OCI-M1 (cell line): ENCODE measurements at regions not wholly inside any gene's neighbourhood (a gene's known extent, or its start where the extent isn't known, plus 50 kb on each side); places are given as distances from the start of the nearest gene placed in this dataset.

Experiments used
- DNase-seq: peaks from one replicate; lab custom pipeline; 2025; lab: John Stamatoyannopoulos, UW

- no peak for DNase-seq
Observed at GRCh38 chr3:140816372-140817195, 125.1 kb upstream of the SLC25A36 start.

DNA sequence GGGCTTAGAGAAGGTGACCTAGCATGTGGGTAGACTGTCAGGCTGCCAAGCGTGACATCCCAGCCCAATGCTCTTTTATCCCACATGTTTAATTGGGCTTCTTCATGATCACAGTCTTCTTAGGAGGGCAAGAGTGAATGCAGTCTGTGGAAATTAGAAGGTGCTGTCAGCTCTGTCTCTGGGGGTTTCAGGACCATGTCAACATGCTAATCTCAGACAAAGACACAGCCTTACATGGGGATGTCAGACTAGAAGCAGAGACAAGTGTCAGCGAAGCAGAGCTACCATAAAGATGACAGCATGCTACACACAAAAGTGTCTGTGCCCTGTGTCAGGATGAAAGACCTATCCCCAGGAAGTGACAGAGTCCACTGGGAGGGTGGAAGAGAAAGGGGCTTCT, 120.1 kb upstream of the SLC25A36 start:
- DNase-seq, result no peak

GRCh38 chr3:140822401-140823047, 119.1 kb upstream of the SLC25A36 start:
- no peak for DNase-seq

GRCh38 chr3:140823106-140823505, 118.5 kb upstream of the SLC25A36 start:
- no peak for DNase-seq

DNA sequence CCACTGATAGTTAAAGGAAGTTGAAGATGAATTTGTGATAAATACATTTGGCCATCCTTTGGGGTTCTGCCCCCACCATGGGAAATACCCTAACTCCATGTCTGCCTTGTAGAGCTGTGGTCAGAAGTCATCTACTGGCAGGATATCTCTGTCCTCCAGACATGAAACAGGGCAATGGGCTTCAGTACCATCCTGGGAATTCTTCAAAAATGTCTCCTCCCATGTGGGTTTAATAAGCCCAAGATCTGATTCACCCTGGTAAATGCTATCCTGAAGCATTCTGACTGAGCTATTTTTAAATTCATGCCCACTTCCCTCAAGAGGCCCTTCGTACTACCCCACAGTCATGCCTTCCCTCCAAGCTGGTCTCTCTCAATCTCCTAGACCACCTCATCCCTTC, 113.7 kb upstream of the SLC25A36 start:
- DNase-seq, result no peak

GRCh38 chr3:140828585-140828984, 113.1 kb upstream of the SLC25A36 start:
- no peak for DNase-seq

GRCh38 chr3:140829796-140830195, 111.8 kb upstream of the SLC25A36 start:
- DNase-seq, result no peak

DNA sequence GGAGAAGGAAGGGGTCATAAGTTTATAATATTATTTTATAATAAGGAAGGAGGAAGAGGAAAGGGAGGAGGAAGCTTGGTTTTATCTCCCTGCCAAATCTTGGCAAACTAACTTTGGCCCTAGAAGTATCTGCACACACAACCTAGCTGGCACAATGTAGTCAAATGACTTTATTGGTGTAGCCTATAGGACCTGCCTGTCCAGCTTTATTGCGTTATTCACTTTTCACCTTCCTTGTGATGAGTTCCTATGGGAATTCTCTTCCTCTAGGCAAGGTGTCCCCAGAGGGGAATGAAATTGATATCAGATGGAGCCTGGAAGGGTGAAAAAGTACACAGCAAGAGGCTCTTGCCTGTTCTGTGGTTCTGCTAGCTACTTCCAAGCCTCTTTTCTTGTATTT, 111.2 kb upstream of the SLC25A36 start:
- DNase-seq, result no peak

GRCh38 chr3:140832883-140833282, 108.8 kb upstream of the SLC25A36 start:
- no peak for DNase-seq

DNA sequence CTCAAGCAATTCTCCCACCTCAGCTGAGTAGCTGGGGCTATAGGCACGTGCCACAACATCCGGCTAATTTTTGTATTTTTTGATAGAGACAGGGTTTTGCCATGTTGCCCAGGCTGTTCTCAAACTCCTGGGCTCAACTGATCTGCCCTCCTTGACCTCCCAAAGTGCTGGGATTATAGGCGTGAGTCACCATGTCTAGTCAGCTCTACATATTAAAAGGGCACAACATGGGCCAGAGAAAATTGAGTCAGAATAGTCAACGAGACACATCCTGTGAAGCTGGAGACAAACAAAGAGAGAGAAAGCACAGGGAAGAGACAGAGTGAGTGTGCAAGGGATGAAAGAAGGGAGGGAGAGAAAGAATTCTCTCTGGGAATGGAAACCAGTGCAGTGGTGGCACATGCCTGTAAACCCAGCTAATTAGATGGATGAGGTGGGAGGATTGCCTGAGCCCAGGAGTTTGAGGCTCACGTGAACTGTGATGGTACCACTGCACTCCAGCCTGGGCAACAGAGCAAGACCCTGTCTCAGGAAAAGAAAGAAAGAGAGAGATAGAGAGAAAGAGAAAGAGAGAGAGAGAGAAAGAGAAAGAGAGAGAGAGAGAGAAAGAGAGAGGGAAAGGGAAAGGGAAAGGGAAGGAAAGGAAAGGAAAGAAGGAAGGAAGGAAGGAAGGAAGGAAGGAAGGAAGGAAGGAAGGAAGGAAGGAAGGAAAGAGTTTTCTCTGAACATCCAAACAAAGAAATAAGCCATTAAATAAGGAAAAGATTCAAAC, 107.2 kb upstream of the SLC25A36 start:
- no peak for DNase-seq

DNA sequence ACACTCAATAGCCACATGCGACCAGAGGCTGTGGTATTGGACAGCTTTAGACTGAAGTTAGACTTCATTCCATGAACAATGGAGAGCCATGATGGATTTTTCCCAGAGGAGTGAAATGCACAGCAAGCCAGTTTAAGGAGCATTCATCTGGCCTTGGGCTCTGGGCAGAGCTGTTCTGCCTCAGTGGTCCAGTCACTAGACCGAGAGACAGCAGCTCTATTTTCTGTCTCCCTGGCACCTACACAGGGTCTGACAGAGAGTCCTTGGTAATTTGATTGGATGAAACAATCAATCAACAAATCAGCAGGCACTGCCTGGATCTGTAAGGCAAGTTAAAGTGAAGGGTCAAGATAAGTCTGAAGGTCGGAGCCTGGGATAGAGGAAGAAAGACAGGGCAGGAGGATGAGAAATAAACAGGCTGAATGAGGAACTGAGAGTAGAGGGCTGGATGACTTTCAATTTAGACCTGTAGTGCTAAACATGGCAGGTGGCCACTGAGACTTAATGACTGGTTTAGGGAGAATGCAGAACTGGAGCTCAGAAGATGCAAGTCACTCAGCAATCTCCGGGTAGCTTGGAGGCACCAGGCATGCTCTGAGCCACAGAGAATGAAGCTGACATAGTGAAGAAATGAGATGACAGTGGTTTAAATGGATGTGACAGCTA, 98.5 kb upstream of the SLC25A36 start:
- no peak for DNase-seq

- no peak for DNase-seq
Observed at GRCh38 chr3:140843656-140844055, 98.0 kb upstream of the SLC25A36 start.

DNA sequence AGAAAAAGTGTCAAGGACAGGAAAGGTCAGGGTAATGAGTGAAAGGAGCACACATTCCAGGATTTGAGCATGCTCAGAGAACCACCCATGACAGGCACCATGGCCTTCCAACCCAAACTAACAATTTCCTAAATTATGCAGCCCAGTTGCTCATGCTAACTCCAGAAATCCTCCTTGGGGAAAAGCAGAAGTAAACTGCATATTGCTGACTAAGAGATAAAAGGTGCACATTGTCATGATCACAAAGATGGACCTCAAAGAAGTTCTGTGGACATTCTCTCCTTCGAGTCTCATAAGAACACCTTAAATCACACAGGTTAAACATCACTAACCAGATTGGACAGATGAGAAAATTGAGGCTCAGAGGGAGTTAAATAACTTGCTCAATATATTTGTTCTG, 97.6 kb upstream of the SLC25A36 start:
- DNase-seq, result no peak

- DNase-seq, result no peak
Observed at GRCh38 chr3:140845882-140846281, 95.8 kb upstream of the SLC25A36 start.

DNA sequence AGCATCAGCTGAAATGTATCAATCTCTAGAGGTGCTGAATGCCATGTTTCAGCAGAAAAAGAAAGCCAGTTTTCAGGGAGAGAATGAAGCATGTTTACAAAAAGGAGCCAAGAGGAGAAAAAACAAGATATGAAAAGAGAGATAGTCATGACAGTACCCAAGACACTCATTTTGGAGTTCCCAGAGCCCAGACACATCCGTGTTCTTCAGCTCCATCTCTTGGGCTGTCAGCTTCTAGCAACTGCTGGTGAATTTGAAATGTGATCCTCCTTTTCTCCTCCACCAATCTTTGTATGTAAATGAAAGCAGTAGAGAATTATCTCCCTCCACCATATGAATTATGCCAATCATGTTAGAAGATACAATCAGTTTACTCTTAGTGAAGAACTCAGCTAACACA, 93.0 kb upstream of the SLC25A36 start:
- peak; percentile 6 for DNase-seq

DNA sequence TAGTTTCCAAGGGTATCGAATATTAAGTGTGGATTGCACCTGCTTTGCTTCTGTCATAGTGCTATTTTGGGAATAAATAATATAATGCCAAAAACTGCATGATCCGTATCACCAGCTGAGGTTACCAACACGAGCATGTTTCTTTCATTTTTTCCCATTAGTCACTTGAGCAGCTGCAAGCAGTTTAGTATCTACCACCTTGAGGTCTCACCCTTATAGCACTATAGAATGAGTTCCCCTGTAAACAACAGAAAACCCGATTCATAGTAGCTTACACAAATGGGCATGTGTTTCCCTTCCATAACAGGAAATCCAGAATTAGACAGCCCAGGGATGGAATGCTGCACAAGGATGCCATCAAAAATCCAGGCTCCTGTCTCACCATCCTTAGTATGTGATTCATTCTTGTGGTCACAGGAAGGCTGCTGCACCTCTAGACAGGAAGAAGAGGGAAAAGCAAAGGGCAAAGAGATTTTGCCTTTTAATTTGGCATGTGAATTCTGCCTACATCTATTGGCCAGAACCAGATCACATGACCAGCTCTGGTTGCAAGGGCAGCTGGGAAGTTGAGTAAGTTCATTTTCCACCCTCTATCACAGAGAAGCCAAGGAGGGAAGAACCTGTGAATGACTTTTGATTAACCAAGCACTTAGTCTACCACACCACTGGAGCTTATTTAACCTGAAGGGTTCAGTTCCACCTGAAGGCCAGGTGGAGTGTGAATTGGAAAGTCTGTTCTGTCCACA, 91.3 kb upstream of the SLC25A36 start:
- no peak for DNase-seq

- DNase-seq, result no peak
Observed at GRCh38 chr3:140854961-140855360, 86.7 kb upstream of the SLC25A36 start.

- no peak for DNase-seq
Observed at GRCh38 chr3:140856905-140857304, 84.7 kb upstream of the SLC25A36 start.

GRCh38 chr3:140857993-140858392, 83.6 kb upstream of the SLC25A36 start:
- DNase-seq, result no peak

- no peak for DNase-seq
Observed at GRCh38 chr3:140859592-140860336, 81.9 kb upstream of the SLC25A36 start.

- peak; percentile 59 for DNase-seq
Observed at GRCh38 chr3:140863580-140864009, 78.0 kb upstream of the SLC25A36 start.
